Mammary epithelial cell (primary cell): ENCODE measurements at regions not wholly inside any gene's neighbourhood (a gene's known extent, or its start where the extent isn't known, plus 50 kb on each side); places are given as distances from the start of the nearest gene placed in this dataset.

Experiments used
- CTCF ChIP-seq, 2 donors: IDR thresholded peaks in 1 of 2; conservative IDR thresholded peaks in 1 of 2; 2 replicates each; pipeline ENCODE4 v1.5.1; 2011 to 2012; ENCODE audit warnings: inconsistent platforms in 2 of 2, low read length in 2 of 2, mild to moderate bottlenecking in 2 of 2, control low read depth in 1 of 2, low read depth in 1 of 2; ENCODE audit not compliant: insufficient read depth in 1 of 2; ENCODE audit errors: extremely low read depth in 1 of 2
- EZH2 ChIP-seq: IDR thresholded peaks from 2 replicates; pipeline ENCODE4 v1.6.1; 2012; ENCODE audit warnings: low read length, inconsistent platforms, borderline replicate concordance

- no peak for TF ChIP-seq CTCF (conservative IDR thresholded peaks at IDR 0.05 in 1 of 2, IDR thresholded peaks at IDR 0.05 in 1 of 2; ENCODE audit: extremely low read depth in 1 of 2, insufficient read depth in 1 of 2, low read depth in 1 of 2, low read length in 2 of 2)
- TF ChIP-seq EZH2 = no peak
Measured at GRCh38 chr2:209240204-209240603, 183.6 kb upstream of the MAP2 start.
